Gastroesophageal sphincter (tissue), 4 donors: ENCODE measurements at regions not wholly inside any gene's neighbourhood (a gene's known extent, or its start where the extent isn't known, plus 50 kb on each side); places are given as distances from the start of the nearest gene placed in this dataset.

Experiments
- ATAC-seq: fragments of 150-250 bp; one replicate; pipeline ENCODE4 v1.9.1; 2016; ENCODE audit warnings: mild to moderate bottlenecking, moderate library complexity
- H3K27ac ChIP-seq, 4 donors: fragments of 200-600 bp; sonication (generic) in 3 of 4; 1 replicate in 3 of 4; 2 replicates in 1 of 4; pipeline ENCODE4 v1.5.1; 2016 to 2019
- H3K27me3 ChIP-seq: fragments of 200-600 bp; sonication (generic); one replicate; pipeline ENCODE4 v1.5.1; 2019
- H3K36me3 ChIP-seq, 2 donors: fragments of 200-600 bp; sonication (generic); one replicate each; pipeline ENCODE4 v1.5.1; 2019; ENCODE audit warnings: control low read depth in 1 of 2
- H3K4me1 ChIP-seq, 3 donors: fragments of 200-600 bp; sonication (generic); 1 replicate in 2 of 3; 2 replicates in 1 of 3; pipeline ENCODE4 v1.5.1; 2016 to 2019; ENCODE audit warnings: control low read depth in 2 of 3
- H3K4me3 ChIP-seq, 2 donors: fragments of 200-600 bp; sonication (generic); one replicate each; pipeline ENCODE4 v1.5.1; 2019; ENCODE audit warnings: mild to moderate bottlenecking in 1 of 2, moderate library complexity in 1 of 2
- H3K9me3 ChIP-seq, 3 donors: fragments of 200-600 bp; sonication (generic); one replicate each; pipeline ENCODE4 v1.5.1; 2017 to 2019; ENCODE audit warnings: control low read depth in 2 of 3
- CTCF ChIP-seq, 4 experiments: fragments of 200-600 bp in 2 of 4; fragments of 450-650 bp in 2 of 4; sonication (generic) in 1 of 4; IDR thresholded peaks; one replicate each; pipeline ENCODE4 v1.5.1; 2017 to 2019; ENCODE audit warnings: antibody characterized with exemption in 4 of 4, mild to moderate bottlenecking in 2 of 4, moderate library complexity in 2 of 4
- EP300 ChIP-seq: sonication (generic); formaldehyde crosslinking; IDR thresholded peaks from one replicate; pipeline ENCODE4 v1.6.1; 2017; ENCODE audit warnings: antibody characterized with exemption, mild to moderate bottlenecking
- POLR2A ChIP-seq, 2 donors: fragments of 450-650 bp; IDR thresholded peaks; one replicate each; pipeline ENCODE4 v1.6.1; 2017; ENCODE audit warnings: antibody characterized with exemption in 2 of 2, mild to moderate bottlenecking in 2 of 2, moderate library complexity in 1 of 2
- POLR2AphosphoS5 ChIP-seq: sonication (generic); formaldehyde crosslinking; IDR thresholded peaks from one replicate; pipeline ENCODE4 v1.6.1; 2017; ENCODE audit warnings: antibody characterized with exemption
- WGBS, 2 donors: methylation state at CpG; one replicate each; pipeline ENCODE4 v1.1.5; 2018; ENCODE audit warnings: low coverage in 1 of 2; 5-methylcytosine and 5-hydroxymethylcytosine counted together

- 10 to 92% methylated on average over 2 to 3 of the region's 3 CpGs for WGBS, 2 donors
- Histone ChIP-seq H3K27me3 (no peaks in the 10 kb centered on the region), H3K36me3 (no peaks in the 10 kb centered on the region), H3K27ac (no peak overlapping the region), H3K4me3 (no peak overlapping the region), H3K9me3 (no peaks in the 10 kb centered on the region), H3K4me1 (peaks cover 0 to 17% (median 5%) of the 10 kb centered on the region in 3 donors)
- TF ChIP-seq EP300 (no peak), POLR2A (IDR thresholded peaks at IDR 0.05) (no peak), CTCF (IDR thresholded peaks at IDR 0.05) (no peak), POLR2AphosphoS5 (no peak)
- no peak for ATAC-seq
Observed at GRCh38 chr1:60280256-60280655, 206.7 kb upstream of the C1orf87 start.

GRCh38 chr1:60279798-60280197 is 206.2 kb upstream of the C1orf87 start:
- Histone ChIP-seq H3K4me3 (no peak overlapping the region), H3K4me1 (peaks cover 0 to 17% (median 5%) of the 10 kb centered on the region in 3 donors), H3K36me3 (no peaks in the 10 kb centered on the region), H3K27me3 (no peaks in the 10 kb centered on the region), H3K27ac (no peak overlapping the region), H3K9me3 (no peaks in the 10 kb centered on the region)
- no peak for ATAC-seq
- TF ChIP-seq EP300 = no peak
- TF ChIP-seq CTCF (IDR thresholded peaks at IDR 0.05) = no peak
- no peak for TF ChIP-seq POLR2A (IDR thresholded peaks at IDR 0.05)
- no peak for TF ChIP-seq POLR2AphosphoS5

GRCh38 chr1:60277269-60277668 is 203.7 kb upstream of the C1orf87 start:
- ATAC-seq = no peak
- no peaks in the 10 kb centered on the region for H3K9me3 ChIP-seq
- TF ChIP-seq CTCF (IDR thresholded peaks at IDR 0.05) (no peak), EP300 (no peak), POLR2AphosphoS5 (no peak), POLR2A (IDR thresholded peaks at IDR 0.05) (no peak)
- H3K27ac ChIP-seq = no peak overlapping the region
- 65% methylated on average over 2 of the region's 2 CpGs; no CpG with 5 or more reads in 1 of the 2 donors for WGBS, 2 donors
- no peaks in the 10 kb centered on the region for H3K27me3 ChIP-seq
- H3K4me3 ChIP-seq = no peak overlapping the region
- H3K36me3 ChIP-seq = no peaks in the 10 kb centered on the region
- H3K4me1 ChIP-seq = peaks cover 0 to 17% (median 5%) of the 10 kb centered on the region in 3 donors

- ATAC-seq = no peak
- no peaks in the 10 kb centered on the region for H3K36me3 ChIP-seq
- no peaks in the 10 kb centered on the region for H3K4me1 ChIP-seq
- TF ChIP-seq POLR2A (IDR thresholded peaks at IDR 0.05) = no peak
- no peak for TF ChIP-seq CTCF (IDR thresholded peaks at IDR 0.05)
- TF ChIP-seq EP300 = no peak
- no peak for TF ChIP-seq POLR2AphosphoS5
- H3K9me3 ChIP-seq = no peaks in the 10 kb centered on the region
- WGBS, 2 donors = 43 to 57% methylated on average over 8 of the region's 8 CpGs
- H3K27ac ChIP-seq = no peak overlapping the region
- no peak overlapping the region for H3K4me3 ChIP-seq
- no peaks in the 10 kb centered on the region for H3K27me3 ChIP-seq
Observed at GRCh38 chr1:60274422-60275290, 201.1 kb upstream of the C1orf87 start.

- Histone ChIP-seq H3K27me3 (no peaks in the 10 kb centered on the region), H3K9me3 (peaks cover 0 to 3% (median 0%) of the 10 kb centered on the region in 3 donors), H3K27ac (no peak overlapping the region), H3K4me3 (no peak overlapping the region), H3K4me1 (no peaks in the 10 kb centered on the region), H3K36me3 (no peaks in the 10 kb centered on the region)
- TF ChIP-seq POLR2AphosphoS5 = no peak
- TF ChIP-seq CTCF (IDR thresholded peaks at IDR 0.05) = no peak
- no peak for TF ChIP-seq EP300
- no peak for TF ChIP-seq POLR2A (IDR thresholded peaks at IDR 0.05)
- WGBS, 2 donors = 85 to 88% methylated on average over 1 of the region's 1 CpG
- no peak for ATAC-seq
Observed at GRCh38 chr1:60273185-60273584, 199.6 kb upstream of the C1orf87 start.
